PC-3 (cell line): ENCODE measurements at regions not wholly inside any gene's neighbourhood (a gene's known extent, or its start where the extent isn't known, plus 50 kb on each side); places are given as distances from the start of the nearest gene placed in this dataset.

Experiments used
- ATAC-seq: fragments of 200-7000 bp; cut with Tn5 transposase; 2 replicates; pipeline ENCODE4 v1.9.1; 2020; ENCODE audit warnings: mild to moderate bottlenecking, moderate library complexity
- BruUV-seq: library from RNA; stranded (reverse); fragments of 400-500 nt; replicated peaks from 2 replicates; lab custom pipeline; 2021; lab: Mats Ljungman, UMichigan
- CTCF ChIA-PET: fragments of 300-600 bp; sonication (Branson Sonifier 250); formaldehyde crosslinking; loops from one replicate; lab custom pipeline; 2022; ENCODE audit warnings: antibody characterized with exemption; lab: Charles Lee
- POLR2A ChIA-PET: fragments of 300-600 bp; sonication (Branson Sonifier 250); formaldehyde crosslinking; loops from one replicate; lab custom pipeline; 2022; ENCODE audit warnings: antibody characterized with exemption; ENCODE audit not compliant: unreplicated experiment; lab: Charles Lee
- DNase-seq: peaks from one replicate; pipeline ENCODE4 v3.0.0-alpha.2; 2015
- H2AFZ ChIP-seq: fragments of 300-600 bp; sonication (generic); 2 replicates; pipeline ENCODE4 v1.6.0; 2016; ENCODE audit warnings: antibody characterized with exemption, low read length
- H3F3A ChIP-seq: fragments of 300-600 bp; sonication (generic); one replicate; pipeline ENCODE4 v1.6.0; 2017; ENCODE audit warnings: antibody characterized with exemption, low read length, control low read depth, mild to moderate bottlenecking; ENCODE audit not compliant: unreplicated experiment
- H3K27ac ChIP-seq: fragments of 300-600 bp; sonication (generic); 2 replicates; pipeline ENCODE4 v1.5.1; 2016; ENCODE audit warnings: mild to moderate bottlenecking, low read length
- H3K27me3 ChIP-seq: fragments of 300-600 bp; sonication (generic); 2 replicates; pipeline ENCODE4 v1.6.1; 2016; ENCODE audit warnings: low read length, mixed read lengths
- H3K36me3 ChIP-seq: fragments of 300-600 bp; sonication (generic); 2 replicates; pipeline ENCODE4 v1.6.1; 2016; ENCODE audit warnings: low read depth, mixed run types, low read length, mixed read lengths
- H3K4me1 ChIP-seq: fragments of 300-600 bp; sonication (generic); 2 replicates; pipeline ENCODE4 v1.5.1; 2016; ENCODE audit warnings: low read length; ENCODE audit not compliant: insufficient read depth
- H3K4me2 ChIP-seq: fragments of 300-600 bp; sonication (generic); 2 replicates; pipeline ENCODE4 v1.6.0; 2016; ENCODE audit warnings: low read length
- H3K4me3 ChIP-seq: fragments of 300-600 bp; sonication (generic); 2 replicates; pipeline ENCODE4 v1.5.1; 2016; ENCODE audit warnings: mild to moderate bottlenecking, low read length, mixed read lengths
- H3K79me2 ChIP-seq: fragments of 300-600 bp; sonication (generic); 2 replicates; pipeline ENCODE4 v1.6.1; 2017; ENCODE audit warnings: low read length, mixed read lengths
- H3K9ac ChIP-seq: fragments of 300-600 bp; sonication (generic); 2 replicates; pipeline ENCODE4 v1.6.0; 2016; ENCODE audit warnings: mild to moderate bottlenecking, low read length
- H3K9me2 ChIP-seq: fragments of 300-600 bp; sonication (generic); replicated peaks from 2 replicates; pipeline ENCODE4 v1.6.1; 2016; ENCODE audit warnings: mixed run types, low read length, mixed read lengths
- H3K9me3 ChIP-seq: fragments of 300-600 bp; sonication (generic); 2 replicates; pipeline ENCODE4 v1.6.1; 2016; ENCODE audit warnings: low read length, mixed read lengths
- H4K20me1 ChIP-seq: fragments of 300-600 bp; sonication (generic); 2 replicates; pipeline ENCODE4 v1.6.1; 2016; ENCODE audit warnings: low read length, mixed read lengths
- CTCF ChIP-seq: fragments of 300-600 bp; sonication (generic); conservative IDR thresholded peaks from 2 replicates; pipeline ENCODE4 v1.5.1; 2017; ENCODE audit warnings: antibody characterized with exemption, low read depth, mild to moderate bottlenecking, low read length
- EZH2 ChIP-seq: fragments of 300-600 bp; sonication (generic); IDR thresholded peaks from one replicate; pipeline ENCODE4 v1.6.1; 2017; ENCODE audit warnings: antibody characterized with exemption, mild to moderate bottlenecking, low read length; ENCODE audit not compliant: unreplicated experiment
- EZH2phosphoT487 ChIP-seq: fragments of 300-600 bp; sonication (generic); IDR thresholded peaks from 2 replicates; pipeline ENCODE4 v1.6.1; 2018; ENCODE audit warnings: mild to moderate bottlenecking, antibody characterized with exemption, low read length, borderline replicate concordance
- intact Hi-C: fragments of 100-400 bp; cut with micrococcal nuclease; formaldehyde crosslinking; loops from 2 replicates; pipeline ENCODE4 v1.9.0; 2023

GRCh38 chr14:54206516-54206915 lies 190.3 kb upstream of the CDKN3 start:
- intact Hi-C loops = no loop called here
- no peaks in the 10 kb centered on the region for H3K79me2 ChIP-seq
- H3K27me3 ChIP-seq = no peaks in the 10 kb centered on the region
- H3K4me2 ChIP-seq = no peak overlapping the region
- DNase-seq (peak; percentile 33), ATAC-seq (no peak)
- peaks cover 27% of the 10 kb centered on the region for H3K4me1 ChIP-seq
- H3K9ac ChIP-seq = no peak overlapping the region
- no peak overlapping the region for H2AFZ ChIP-seq
- H3K4me3 ChIP-seq = no peak overlapping the region
- CTCF ChIA-PET = no interaction called here
- 0 out of 2 replicates have a peak, but pooled peaks cover 3% of the 10 kb centered on the region for H3K9me3 ChIP-seq
- H4K20me1 ChIP-seq = no peaks in the 10 kb centered on the region
- H3K36me3 ChIP-seq = no peaks in the 10 kb centered on the region
- no TSS peak for BruUV-seq
- H3K27ac ChIP-seq = no peak overlapping the region
- H3F3A ChIP-seq = peaks cover 5% of the 10 kb centered on the region
- POLR2A ChIA-PET = no interaction called here
- TF ChIP-seq EZH2 (no peak), EZH2phosphoT487 (no peak), CTCF (no peak)
- no peaks in the 10 kb centered on the region for H3K9me2 ChIP-seq

GRCh38 chr14:54207075-54207474 lies 189.7 kb upstream of the CDKN3 start:
- Histone ChIP-seq H3K4me1 (peaks cover 33% of the 10 kb centered on the region), H2AFZ (no peak overlapping the region), H3K4me2 (no peak overlapping the region), H3F3A (peaks cover 8% of the 10 kb centered on the region), H3K4me3 (no peak overlapping the region), H3K79me2 (no peaks in the 10 kb centered on the region), H3K9ac (no peak overlapping the region), H3K9me3 (no peaks in the 10 kb centered on the region), H3K36me3 (no peaks in the 10 kb centered on the region), H3K27ac (no peak overlapping the region), H3K27me3 (no peaks in the 10 kb centered on the region), H3K9me2 (no peaks in the 10 kb centered on the region), H4K20me1 (no peaks in the 10 kb centered on the region)
- TF ChIP-seq EZH2phosphoT487 (no peak), CTCF (no peak), EZH2 (no peak)
- BruUV-seq = no TSS peak
- intact Hi-C loops = no loop called here
- ChIA-PET CTCF (interaction anchor here (0.6 kb wide), 1 partner anchor 32 kb away, joined by 3 read pairs; no protein-coding TSS in a partner anchor), POLR2A (no interaction called here)
- no peak for ATAC-seq
- no peak for DNase-seq
